ENCODE measurements at regions not wholly inside any gene's neighbourhood (a gene's known extent, or its start where the extent isn't known, plus 50 kb on each side); places are given as distances from the start of the nearest gene placed in this dataset.

- Histone ChIP-seq H3K27me3 (ENCODE audit: insufficient read depth, low read length) (no peaks in the 10 kb centered on the region), H3K4me1 (ENCODE audit: insufficient read depth, low read length) (peaks cover 8% of the 10 kb centered on the region), H3K9ac (ENCODE audit: low read length) (no peak overlapping the region), H3K4me2 (ENCODE audit: low read length) (no peak overlapping the region), H3K79me2 (ENCODE audit: insufficient read depth, low read length) (no peaks in the 10 kb centered on the region), H4K20me1 (ENCODE audit: insufficient read depth, low read length) (no peaks in the 10 kb centered on the region), H3K27ac (ENCODE audit: low read depth, low read length) (no peak overlapping the region), H3K4me3 (ENCODE audit: insufficient read depth, low read depth, low read length) (no peak overlapping the region), H3K36me3 (ENCODE audit: insufficient read depth, low read length) (no peaks in the 10 kb centered on the region), H2AFZ (ENCODE audit: low read depth, low read length) (no peak overlapping the region), H3K9me3 (ENCODE audit: insufficient read depth, low read depth, low read length) (no peaks in the 10 kb centered on the region)
- no peaks in the 10 kb centered on the region for H3K27me3 Mint-ChIP-seq (ENCODE audit: low read depth, unreplicated experiment)
- no peak overlapping the region for H3K27ac Mint-ChIP-seq (ENCODE audit: unreplicated experiment)
- no peak for TF ChIP-seq EZH2 (IDR thresholded peaks at IDR 0.05; ENCODE audit: insufficient read depth, low read length)
- TF ChIP-seq CTCF (IDR thresholded peaks at IDR 0.05; ENCODE audit: insufficient read depth, low read depth, low read length): no peak
- H3K9me3 Mint-ChIP-seq (ENCODE audit: unreplicated experiment): peaks cover 2% of the 10 kb centered on the region
- no peaks in the 10 kb centered on the region for H3K36me3 Mint-ChIP-seq (ENCODE audit: low read depth, unreplicated experiment)
- FAIRE-seq (no peak), DNase-seq (ENCODE audit: low read depth) (no peak)
- no peak overlapping the region for H3K4me3 Mint-ChIP-seq (ENCODE audit: unreplicated experiment)
- peaks cover 4% of the 10 kb centered on the region for H3K4me1 Mint-ChIP-seq (ENCODE audit: low read depth, unreplicated experiment)
These were observed 90.7 kb upstream of the ANO4 start for GRCh38 chr12:100703868-100704267.

GRCh38 chr12:100706033-100706432 is 88.5 kb upstream of the ANO4 start:
- H3K4me1 ChIP-seq (ENCODE audit: insufficient read depth, low read length): peaks cover 8% of the 10 kb centered on the region
- H3K4me3 Mint-ChIP-seq (ENCODE audit: unreplicated experiment): no peak overlapping the region
- FAIRE-seq (no peak), DNase-seq (ENCODE audit: low read depth) (peak; percentile 80)
- peak overlapping the region; percentile 55 for H3K9ac ChIP-seq (ENCODE audit: low read length)
- peak overlapping the region; percentile 73 for H3K4me2 ChIP-seq (ENCODE audit: low read length)
- H3K79me2 ChIP-seq (ENCODE audit: insufficient read depth, low read length): no peaks in the 10 kb centered on the region
- peak overlapping the region; percentile 68 for H3K27ac ChIP-seq (ENCODE audit: low read depth, low read length)
- H3K36me3 ChIP-seq (ENCODE audit: insufficient read depth, low read length): no peaks in the 10 kb centered on the region
- H3K27ac Mint-ChIP-seq (ENCODE audit: unreplicated experiment): no peak overlapping the region
- H3K9me3 ChIP-seq (ENCODE audit: insufficient read depth, low read depth, low read length): no peaks in the 10 kb centered on the region
- no peak overlapping the region for H3K4me3 ChIP-seq (ENCODE audit: insufficient read depth, low read depth, low read length)
- H2AFZ ChIP-seq (ENCODE audit: low read depth, low read length): peak overlapping the region; percentile 64
- peaks cover 2% of the 10 kb centered on the region for H3K9me3 Mint-ChIP-seq (ENCODE audit: unreplicated experiment)
- no peaks in the 10 kb centered on the region for H3K27me3 Mint-ChIP-seq (ENCODE audit: low read depth, unreplicated experiment)
- no peaks in the 10 kb centered on the region for H3K27me3 ChIP-seq (ENCODE audit: insufficient read depth, low read length)
- TF ChIP-seq CTCF (IDR thresholded peaks at IDR 0.05; ENCODE audit: insufficient read depth, low read depth, low read length): no peak
- no peak for TF ChIP-seq EZH2 (IDR thresholded peaks at IDR 0.05; ENCODE audit: insufficient read depth, low read length)
- H4K20me1 ChIP-seq (ENCODE audit: insufficient read depth, low read length): no peaks in the 10 kb centered on the region
- H3K4me1 Mint-ChIP-seq (ENCODE audit: low read depth, unreplicated experiment): peaks cover 4% of the 10 kb centered on the region
- no peaks in the 10 kb centered on the region for H3K36me3 Mint-ChIP-seq (ENCODE audit: low read depth, unreplicated experiment)

GRCh38 chr12:100708591-100708990 is 86.0 kb upstream of the ANO4 start:
- Histone ChIP-seq H3K9me3 (ENCODE audit: insufficient read depth, low read depth, low read length) (no peaks in the 10 kb centered on the region), H3K36me3 (ENCODE audit: insufficient read depth, low read length) (no peaks in the 10 kb centered on the region), H3K9ac (ENCODE audit: low read length) (no peak overlapping the region), H3K4me2 (ENCODE audit: low read length) (no peak overlapping the region), H3K27ac (ENCODE audit: low read depth, low read length) (no peak overlapping the region), H4K20me1 (ENCODE audit: insufficient read depth, low read length) (no peaks in the 10 kb centered on the region), H3K27me3 (ENCODE audit: insufficient read depth, low read length) (no peaks in the 10 kb centered on the region), H3K4me3 (ENCODE audit: insufficient read depth, low read depth, low read length) (no peak overlapping the region), H3K4me1 (ENCODE audit: insufficient read depth, low read length) (peaks cover 8% of the 10 kb centered on the region), H3K79me2 (ENCODE audit: insufficient read depth, low read length) (no peaks in the 10 kb centered on the region), H2AFZ (ENCODE audit: low read depth, low read length) (no peak overlapping the region)
- Mint-ChIP-seq H3K4me3 (ENCODE audit: unreplicated experiment) (no peak overlapping the region), H3K27ac (ENCODE audit: unreplicated experiment) (no peak overlapping the region), H3K27me3 (ENCODE audit: low read depth, unreplicated experiment) (no peaks in the 10 kb centered on the region), H3K9me3 (ENCODE audit: unreplicated experiment) (no peaks in the 10 kb centered on the region), H3K4me1 (ENCODE audit: low read depth, unreplicated experiment) (peaks cover 4% of the 10 kb centered on the region), H3K36me3 (ENCODE audit: low read depth, unreplicated experiment) (no peaks in the 10 kb centered on the region)
- no peak for DNase-seq (ENCODE audit: low read depth)
- no peak for FAIRE-seq
- TF ChIP-seq CTCF (IDR thresholded peaks at IDR 0.05; ENCODE audit: insufficient read depth, low read depth, low read length): no peak
- TF ChIP-seq EZH2 (IDR thresholded peaks at IDR 0.05; ENCODE audit: insufficient read depth, low read length): no peak
